Mesothelial cell of epicardium (in vitro differentiated cells): ENCODE measurements at regions not wholly inside any gene's neighbourhood (a gene's known extent, or its start where the extent isn't known, plus 50 kb on each side); places are given as distances from the start of the nearest gene placed in this dataset.

Source experiments
- DNase-seq, 2 experiments: peaks; one replicate each; pipeline ENCODE4 v3.0.0; 2021; ENCODE audit warnings: low spot score in 2 of 2; ENCODE audit not compliant: unreplicated experiment in 2 of 2
- H3K27ac Mint-ChIP-seq: 2 replicates; pipeline ENCODE4 v1.8.0; 2021; ENCODE audit warnings: mixed read lengths
- H3K27me3 Mint-ChIP-seq: 2 replicates; pipeline ENCODE4 v1.8.0; 2021; ENCODE audit warnings: low read depth, mixed read lengths
- H3K36me3 Mint-ChIP-seq: 2 replicates; pipeline ENCODE4 v1.8.0; 2021; ENCODE audit warnings: mixed read lengths
- H3K4me1 Mint-ChIP-seq: 2 replicates; pipeline ENCODE4 v1.8.0; 2021; ENCODE audit warnings: mixed read lengths
- H3K4me3 Mint-ChIP-seq: 2 replicates; pipeline ENCODE4 v1.8.0; 2021; ENCODE audit warnings: mild to moderate bottlenecking, moderate library complexity, mixed read lengths
- H3K9me3 Mint-ChIP-seq: 2 replicates; pipeline ENCODE4 v1.8.0; 2021; ENCODE audit warnings: mixed read lengths
- TF ChIP-seq, protein P1 (sequence below): fragments of 200-600 bp; sonication (generic); IDR thresholded peaks from one replicate; pipeline ENCODE4 v1.5.0; 2021; ENCODE audit warnings: antibody characterized with exemption; ENCODE audit not compliant: unreplicated experiment

DNA sequence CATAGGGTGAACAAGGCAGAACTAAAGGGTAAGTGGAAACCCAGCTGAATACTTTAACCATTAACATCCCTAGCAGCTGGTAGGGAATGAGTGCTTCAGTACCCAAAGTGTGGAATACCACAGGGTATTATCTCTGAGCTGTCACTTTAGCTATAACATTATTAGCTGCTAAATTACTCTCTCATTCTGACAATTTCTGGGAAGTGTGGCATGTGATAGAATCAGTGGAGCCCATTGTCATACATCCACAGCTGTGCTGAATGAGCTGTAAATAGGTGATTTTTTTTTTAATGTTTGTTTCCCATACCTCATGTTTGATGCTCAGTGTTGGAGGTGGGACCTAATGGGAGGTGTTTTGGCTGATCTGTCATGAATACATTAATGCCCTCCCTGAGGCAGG lies 894.3 kb downstream of the DIPK2A start:
- H3K36me3 Mint-ChIP-seq: no peaks in the 10 kb centered on the region
- no peaks in the 10 kb centered on the region for H3K27me3 Mint-ChIP-seq
- H3K27ac Mint-ChIP-seq: no peak overlapping the region
- TF ChIP-seq, protein P1, sequence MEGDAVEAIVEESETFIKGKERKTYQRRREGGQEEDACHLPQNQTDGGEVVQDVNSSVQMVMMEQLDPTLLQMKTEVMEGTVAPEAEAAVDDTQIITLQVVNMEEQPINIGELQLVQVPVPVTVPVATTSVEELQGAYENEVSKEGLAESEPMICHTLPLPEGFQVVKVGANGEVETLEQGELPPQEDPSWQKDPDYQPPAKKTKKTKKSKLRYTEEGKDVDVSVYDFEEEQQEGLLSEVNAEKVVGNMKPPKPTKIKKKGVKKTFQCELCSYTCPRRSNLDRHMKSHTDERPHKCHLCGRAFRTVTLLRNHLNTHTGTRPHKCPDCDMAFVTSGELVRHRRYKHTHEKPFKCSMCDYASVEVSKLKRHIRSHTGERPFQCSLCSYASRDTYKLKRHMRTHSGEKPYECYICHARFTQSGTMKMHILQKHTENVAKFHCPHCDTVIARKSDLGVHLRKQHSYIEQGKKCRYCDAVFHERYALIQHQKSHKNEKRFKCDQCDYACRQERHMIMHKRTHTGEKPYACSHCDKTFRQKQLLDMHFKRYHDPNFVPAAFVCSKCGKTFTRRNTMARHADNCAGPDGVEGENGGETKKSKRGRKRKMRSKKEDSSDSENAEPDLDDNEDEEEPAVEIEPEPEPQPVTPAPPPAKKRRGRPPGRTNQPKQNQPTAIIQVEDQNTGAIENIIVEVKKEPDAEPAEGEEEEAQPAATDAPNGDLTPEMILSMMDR: no peak
- no peak overlapping the region for H3K4me3 Mint-ChIP-seq
- H3K9me3 Mint-ChIP-seq: peaks cover 7% of the 10 kb centered on the region
- no peak for DNase-seq
- peaks cover 9% of the 10 kb centered on the region for H3K4me1 Mint-ChIP-seq

DNA sequence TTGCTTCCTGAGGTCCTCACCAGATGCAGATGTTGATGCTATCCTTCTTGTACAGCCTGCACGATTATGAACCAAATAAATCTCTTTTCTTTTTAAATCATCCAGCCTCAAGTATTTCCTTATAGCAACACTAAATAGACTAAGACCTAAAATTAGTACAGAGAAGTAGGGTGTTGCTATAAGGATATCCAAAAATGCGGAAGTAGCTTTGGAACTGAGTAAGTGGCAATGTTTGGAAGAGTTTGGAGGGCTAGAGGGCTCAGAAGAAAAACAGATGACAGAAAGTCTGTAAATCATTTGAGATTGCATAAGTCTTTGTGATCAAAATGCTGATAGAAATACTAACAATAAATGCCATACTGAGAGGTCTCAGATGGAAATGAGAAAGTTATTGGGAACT lies 894.9 kb downstream of the DIPK2A start:
- Mint-ChIP-seq H3K36me3 (no peaks in the 10 kb centered on the region), H3K27me3 (no peaks in the 10 kb centered on the region), H3K4me3 (no peak overlapping the region), H3K4me1 (peaks cover 9% of the 10 kb centered on the region), H3K27ac (no peak overlapping the region), H3K9me3 (peaks cover 7% of the 10 kb centered on the region)
- TF ChIP-seq, protein P1: no peak
- no peak for DNase-seq

DNA sequence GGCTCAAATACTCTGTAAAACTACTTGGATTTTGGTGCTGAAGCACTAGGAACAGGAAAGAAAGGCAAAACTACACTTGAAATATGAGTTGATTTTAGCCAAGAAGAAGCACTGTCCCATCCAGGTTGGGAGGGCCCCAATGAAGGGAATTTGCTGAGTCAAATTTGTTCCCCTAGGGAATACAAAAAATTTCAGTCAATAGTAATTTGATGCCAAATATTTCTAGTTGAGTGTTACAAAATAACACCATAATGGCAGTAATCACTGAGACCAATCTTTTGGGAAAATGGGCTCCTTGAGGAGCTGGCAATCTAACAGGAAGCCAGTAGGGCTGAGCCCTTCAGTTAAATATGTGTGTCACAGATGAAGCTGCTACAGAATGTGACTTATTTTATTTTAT lies 896.9 kb downstream of the DIPK2A start:
- TF ChIP-seq, protein P1: no peak
- H3K4me3 Mint-ChIP-seq: no peak overlapping the region
- no peaks in the 10 kb centered on the region for H3K27me3 Mint-ChIP-seq
- peaks cover 9% of the 10 kb centered on the region for H3K4me1 Mint-ChIP-seq
- no peaks in the 10 kb centered on the region for H3K36me3 Mint-ChIP-seq
- peaks cover 7% of the 10 kb centered on the region for H3K9me3 Mint-ChIP-seq
- no peak overlapping the region for H3K27ac Mint-ChIP-seq
- DNase-seq: no peak

DNA sequence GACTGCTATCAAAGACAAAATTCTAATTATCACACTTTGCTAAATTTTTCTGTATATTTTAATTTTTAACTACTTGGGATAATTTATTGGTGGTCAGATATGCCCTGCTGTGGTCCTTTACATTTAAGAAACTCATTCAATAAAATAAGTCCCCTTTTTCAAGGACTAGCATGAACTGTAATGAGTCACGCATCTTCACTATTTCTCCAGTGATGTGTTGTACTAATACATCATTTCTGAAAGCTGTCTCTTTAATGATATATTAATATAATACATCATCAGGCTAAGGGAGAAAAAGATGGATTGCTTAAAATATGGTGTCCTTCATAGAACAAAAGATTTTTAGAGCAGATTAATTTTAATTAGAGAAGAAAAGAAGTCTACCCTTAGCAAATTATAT lies 901.4 kb downstream of the DIPK2A start:
- Mint-ChIP-seq H3K27me3 (no peaks in the 10 kb centered on the region), H3K9me3 (peaks cover 10% of the 10 kb centered on the region), H3K4me3 (no peak overlapping the region), H3K36me3 (no peaks in the 10 kb centered on the region), H3K4me1 (no peaks in the 10 kb centered on the region), H3K27ac (no peak overlapping the region)
- DNase-seq: no peak
- TF ChIP-seq, protein P1: no peak

DNA sequence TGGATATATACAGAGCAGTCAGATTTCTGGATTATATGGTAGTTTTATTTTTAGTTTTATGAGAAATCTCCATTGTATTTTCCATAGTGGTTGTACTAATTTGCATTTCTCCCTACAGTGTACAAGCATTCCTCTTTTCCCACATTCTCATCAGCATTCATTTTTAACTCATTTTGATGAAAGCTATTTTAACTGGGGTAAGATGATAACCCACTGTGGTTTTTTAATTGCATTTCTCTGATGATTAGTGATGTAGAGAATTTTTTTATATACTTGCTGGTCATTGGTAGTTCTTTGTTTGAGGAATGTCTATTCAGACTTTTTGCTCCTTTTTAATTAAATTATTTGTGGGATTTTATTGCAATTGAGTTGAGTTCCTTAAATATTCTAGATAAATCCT lies 903.6 kb downstream of the DIPK2A start:
- Mint-ChIP-seq H3K4me3 (no peak overlapping the region), H3K27me3 (no peaks in the 10 kb centered on the region), H3K9me3 (peaks cover 8% of the 10 kb centered on the region), H3K36me3 (no peaks in the 10 kb centered on the region), H3K4me1 (no peaks in the 10 kb centered on the region), H3K27ac (no peak overlapping the region)
- TF ChIP-seq, protein P1: no peak
- DNase-seq: no peak

DNA sequence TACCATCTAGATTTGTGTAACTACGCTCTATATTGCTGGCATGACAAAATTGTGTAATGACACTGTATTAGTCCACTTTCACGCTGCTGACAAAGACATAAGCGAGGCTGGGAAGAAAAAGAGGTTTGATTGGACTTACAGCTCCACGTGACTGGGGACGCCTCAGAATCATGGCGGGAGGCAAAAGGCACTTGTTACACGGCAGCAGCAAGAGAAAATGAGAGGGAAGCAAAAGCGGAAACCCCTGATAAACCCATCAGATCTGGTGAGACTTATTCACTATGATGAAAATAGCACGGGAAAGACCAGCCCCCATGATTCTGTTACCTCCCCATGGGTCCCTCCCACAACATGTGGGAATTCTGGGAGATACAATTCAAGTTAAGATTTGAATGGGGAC lies 905.7 kb downstream of the DIPK2A start:
- H3K27ac Mint-ChIP-seq: no peak overlapping the region
- no peak for DNase-seq
- H3K4me1 Mint-ChIP-seq: no peaks in the 10 kb centered on the region
- H3K9me3 Mint-ChIP-seq: peaks cover 11% of the 10 kb centered on the region
- TF ChIP-seq, protein P1: no peak
- H3K4me3 Mint-ChIP-seq: no peak overlapping the region
- no peaks in the 10 kb centered on the region for H3K36me3 Mint-ChIP-seq
- H3K27me3 Mint-ChIP-seq: no peaks in the 10 kb centered on the region
